Activated naive CD8-positive, alpha-beta T cell (primary cell): ENCODE measurements at regions not wholly inside any gene's neighbourhood (a gene's known extent, or its start where the extent isn't known, plus 50 kb on each side); places are given as distances from the start of the nearest gene placed in this dataset.
"Not testable (repeated sequence)": the region's sequence is repeated elsewhere in the genome, so short reads cannot be mapped to it uniquely, and the experiment has no call there.

Experiments
- H3K27ac Mint-ChIP-seq: one replicate; pipeline ENCODE4 v1.8.0; 2021; ENCODE audit warnings: mixed read lengths
- H3K27me3 Mint-ChIP-seq: one replicate; pipeline ENCODE4 v1.8.0; 2021; ENCODE audit warnings: mixed read lengths
- H3K36me3 Mint-ChIP-seq: one replicate; pipeline ENCODE4 v1.8.0; 2021; ENCODE audit warnings: mixed read lengths
- H3K4me1 Mint-ChIP-seq: one replicate; pipeline ENCODE4 v1.8.0; 2021; ENCODE audit warnings: low read depth, mixed read lengths
- H3K4me3 Mint-ChIP-seq: one replicate; pipeline ENCODE4 v1.8.0; 2021; ENCODE audit warnings: mild to moderate bottlenecking, mixed read lengths
- H3K9me3 Mint-ChIP-seq: one replicate; pipeline ENCODE4 v1.8.0; 2021; ENCODE audit warnings: low read depth, mixed read lengths

GRCh38 chr2:184993746-184994145 lies 395.4 kb downstream of the ZNF804A start:
- no peaks in the 10 kb centered on the region for H3K36me3 Mint-ChIP-seq
- no peaks in the 10 kb centered on the region for H3K27me3 Mint-ChIP-seq
- no peak overlapping the region for H3K27ac Mint-ChIP-seq
- no peaks in the 10 kb centered on the region for H3K4me1 Mint-ChIP-seq
- H3K4me3 Mint-ChIP-seq: no peak overlapping the region
- H3K9me3 Mint-ChIP-seq: peaks cover 9% of the 10 kb centered on the region

GRCh38 chr2:185006481-185006880 lies 408.2 kb downstream of the ZNF804A start:
- H3K36me3 Mint-ChIP-seq: no peaks in the 10 kb centered on the region
- H3K9me3 Mint-ChIP-seq: peaks cover 17% of the 10 kb centered on the region
- H3K4me1 Mint-ChIP-seq: no peaks in the 10 kb centered on the region
- no peak overlapping the region for H3K4me3 Mint-ChIP-seq
- no peaks in the 10 kb centered on the region for H3K27me3 Mint-ChIP-seq
- no peak overlapping the region for H3K27ac Mint-ChIP-seq

GRCh38 chr2:185012643-185013042 lies 414.3 kb downstream of the ZNF804A start:
- Mint-ChIP-seq H3K4me3 (no peak overlapping the region), H3K9me3 (peaks cover 23% of the 10 kb centered on the region), H3K27ac (no peak overlapping the region), H3K36me3 (no peaks in the 10 kb centered on the region), H3K4me1 (no peaks in the 10 kb centered on the region), H3K27me3 (no peaks in the 10 kb centered on the region)

GRCh38 chr2:185014076-185014475 lies 415.7 kb downstream of the ZNF804A start:
- no peak overlapping the region for H3K27ac Mint-ChIP-seq
- H3K9me3 Mint-ChIP-seq: peaks cover 23% of the 10 kb centered on the region
- H3K27me3 Mint-ChIP-seq: no peaks in the 10 kb centered on the region
- H3K4me3 Mint-ChIP-seq: no peak overlapping the region
- no peaks in the 10 kb centered on the region for H3K36me3 Mint-ChIP-seq
- no peaks in the 10 kb centered on the region for H3K4me1 Mint-ChIP-seq

- H3K36me3 Mint-ChIP-seq, H3K27ac Mint-ChIP-seq, H3K4me1 Mint-ChIP-seq, H3K27me3 Mint-ChIP-seq, H3K4me3 Mint-ChIP-seq: not testable (repeated sequence)
- H3K9me3 Mint-ChIP-seq: peaks cover 29% of the 10 kb centered on the region
These were observed 427.6 kb downstream of the ZNF804A start for GRCh38 chr2:185025891-185026290.

- no peak overlapping the region for H3K4me3 Mint-ChIP-seq
- H3K27me3 Mint-ChIP-seq: no peaks in the 10 kb centered on the region
These were observed 437.6 kb downstream of the ZNF804A start for GRCh38 chr2:185035906-185036305.

GRCh38 chr2:185044323-185044874 lies 446.1 kb downstream of the ZNF804A start:
- Mint-ChIP-seq H3K9me3 (peaks cover 8% of the 10 kb centered on the region), H3K27me3 (no peaks in the 10 kb centered on the region), H3K4me3 (no peak overlapping the region), H3K27ac (no peak overlapping the region), H3K36me3 (no peaks in the 10 kb centered on the region), H3K4me1 (no peaks in the 10 kb centered on the region)

More at GRCh38 chr2:185035906-185036305, 437.6 kb downstream of the ZNF804A start:
- no peaks in the 10 kb centered on the region for H3K36me3 Mint-ChIP-seq
- no peaks in the 10 kb centered on the region for H3K4me1 Mint-ChIP-seq
- H3K27ac Mint-ChIP-seq: no peak overlapping the region
- H3K9me3 Mint-ChIP-seq: peaks cover 8% of the 10 kb centered on the region

GRCh38 chr2:185050804-185051203 lies 452.5 kb downstream of the ZNF804A start:
- Mint-ChIP-seq H3K36me3 (no peaks in the 10 kb centered on the region), H3K9me3 (peaks cover 6% of the 10 kb centered on the region), H3K27me3 (no peaks in the 10 kb centered on the region), H3K27ac (no peak overlapping the region), H3K4me3 (no peak overlapping the region), H3K4me1 (no peaks in the 10 kb centered on the region)

GRCh38 chr2:185063761-185064160 lies 465.4 kb downstream of the ZNF804A start:
- H3K27me3 Mint-ChIP-seq: no peaks in the 10 kb centered on the region
- H3K36me3 Mint-ChIP-seq: no peaks in the 10 kb centered on the region

GRCh38 chr2:185066128-185066527 lies 467.8 kb downstream of the ZNF804A start:
- Mint-ChIP-seq H3K27ac (no peak overlapping the region), H3K27me3 (no peaks in the 10 kb centered on the region), H3K9me3 (no peaks in the 10 kb centered on the region), H3K4me1 (no peaks in the 10 kb centered on the region), H3K4me3 (no peak overlapping the region), H3K36me3 (no peaks in the 10 kb centered on the region)

More at GRCh38 chr2:185063761-185064160, 465.4 kb downstream of the ZNF804A start:
- no peak overlapping the region for H3K4me3 Mint-ChIP-seq
- H3K9me3 Mint-ChIP-seq: no peaks in the 10 kb centered on the region
- H3K27ac Mint-ChIP-seq: no peak overlapping the region
- no peaks in the 10 kb centered on the region for H3K4me1 Mint-ChIP-seq

- no peak overlapping the region for H3K27ac Mint-ChIP-seq
- no peaks in the 10 kb centered on the region for H3K36me3 Mint-ChIP-seq
- no peaks in the 10 kb centered on the region for H3K9me3 Mint-ChIP-seq
- no peaks in the 10 kb centered on the region for H3K27me3 Mint-ChIP-seq
- H3K4me3 Mint-ChIP-seq: no peak overlapping the region
- H3K4me1 Mint-ChIP-seq: no peaks in the 10 kb centered on the region
These were observed 470.8 kb downstream of the ZNF804A start for GRCh38 chr2:185069107-185069506.

GRCh38 chr2:185074156-185074555 lies 475.8 kb downstream of the ZNF804A start:
- Mint-ChIP-seq H3K4me1 (no peaks in the 10 kb centered on the region), H3K4me3 (no peak overlapping the region), H3K36me3 (no peaks in the 10 kb centered on the region), H3K27me3 (no peaks in the 10 kb centered on the region), H3K9me3 (no peaks in the 10 kb centered on the region), H3K27ac (no peak overlapping the region)

- no peak overlapping the region for H3K4me3 Mint-ChIP-seq
- H3K36me3 Mint-ChIP-seq: no peaks in the 10 kb centered on the region
- no peaks in the 10 kb centered on the region for H3K27me3 Mint-ChIP-seq
- no peak overlapping the region for H3K27ac Mint-ChIP-seq
- no peaks in the 10 kb centered on the region for H3K4me1 Mint-ChIP-seq
- H3K9me3 Mint-ChIP-seq: no peaks in the 10 kb centered on the region
These were observed 484.4 kb downstream of the ZNF804A start for GRCh38 chr2:185082749-185083148.

GRCh38 chr2:185108588-185108987 lies 510.3 kb downstream of the ZNF804A start:
- H3K9me3 Mint-ChIP-seq: peaks cover 10% of the 10 kb centered on the region
- no peak overlapping the region for H3K27ac Mint-ChIP-seq
- no peaks in the 10 kb centered on the region for H3K36me3 Mint-ChIP-seq
- H3K27me3 Mint-ChIP-seq: no peaks in the 10 kb centered on the region
- H3K4me3 Mint-ChIP-seq: no peak overlapping the region
- H3K4me1 Mint-ChIP-seq: no peaks in the 10 kb centered on the region

GRCh38 chr2:185127412-185127811 lies 529.1 kb downstream of the ZNF804A start:
- Mint-ChIP-seq H3K36me3 (no peaks in the 10 kb centered on the region), H3K27ac (no peak overlapping the region), H3K9me3 (peaks cover 10% of the 10 kb centered on the region), H3K27me3 (no peaks in the 10 kb centered on the region), H3K4me1 (no peaks in the 10 kb centered on the region), H3K4me3 (no peak overlapping the region)

- no peaks in the 10 kb centered on the region for H3K27me3 Mint-ChIP-seq
- H3K4me3 Mint-ChIP-seq: no peak overlapping the region
- H3K27ac Mint-ChIP-seq: no peak overlapping the region
- H3K9me3 Mint-ChIP-seq: peaks cover 9% of the 10 kb centered on the region
- no peaks in the 10 kb centered on the region for H3K4me1 Mint-ChIP-seq
- H3K36me3 Mint-ChIP-seq: no peaks in the 10 kb centered on the region
These were observed 530.0 kb downstream of the ZNF804A start for GRCh38 chr2:185128346-185128745.
